Epithelial cell of proximal tubule (primary cell): ENCODE measurements at regions not wholly inside any gene's neighbourhood (a gene's known extent, or its start where the extent isn't known, plus 50 kb on each side); places are given as distances from the start of the nearest gene placed in this dataset.
A peak's percentile ranks its signal among the peaks of the same experiment; 100 is the strongest.
"Not testable (repeated sequence)": the region's sequence is repeated elsewhere in the genome, so short reads cannot be mapped to it uniquely, and the experiment has no call there.

Experiments
- DNase-seq: peaks from one replicate; pipeline ENCODE4 v3.0.0-alpha.2; 2011; ENCODE audit warnings: low read depth
- H3K4me3 ChIP-seq: 2 replicates; pipeline ENCODE4 v1.5.1; 2011; ENCODE audit warnings: low read depth, mild to moderate bottlenecking, low read length
- CTCF ChIP-seq: conservative IDR thresholded peaks from 2 replicates; pipeline ENCODE4 v1.5.1; 2012; ENCODE audit warnings: low read depth, mild to moderate bottlenecking, low read length

- DNase-seq = no peak
- no peak for TF ChIP-seq CTCF
- H3K4me3 ChIP-seq = no peak overlapping the region
Observed at GRCh38 chr2:215826376-215826775, 187.0 kb downstream of the MREG start.

GRCh38 chr2:215825707-215826106 lies 187.6 kb downstream of the MREG start:
- no peak for DNase-seq
- no peak for TF ChIP-seq CTCF
- H3K4me3 ChIP-seq = no peak overlapping the region

- DNase-seq = not testable (repeated sequence)
Observed at GRCh38 chr2:215821298-215821697, 192.1 kb downstream of the MREG start.

GRCh38 chr2:215819713-215820112 lies 193.6 kb downstream of the MREG start:
- DNase-seq, H3K4me3 ChIP-seq: not testable (repeated sequence)

More at GRCh38 chr2:215821298-215821697, 192.1 kb downstream of the MREG start:
- not testable (repeated sequence) for H3K4me3 ChIP-seq

- TF ChIP-seq CTCF = no peak
- no peak overlapping the region for H3K4me3 ChIP-seq
- peak; percentile 83 for DNase-seq
Observed at GRCh38 chr2:215817046-215817445, 196.3 kb downstream of the MREG start.

- DNase-seq = no peak
- no peak for TF ChIP-seq CTCF
- no peak overlapping the region for H3K4me3 ChIP-seq
Observed at GRCh38 chr2:215816424-215816823, 196.9 kb downstream of the MREG start.

GRCh38 chr2:215815960-215816359 lies 197.4 kb downstream of the MREG start:
- no peak overlapping the region for H3K4me3 ChIP-seq
- TF ChIP-seq CTCF = no peak
- DNase-seq = no peak

GRCh38 chr2:215812966-215813365 lies 200.4 kb downstream of the MREG start:
- no peak overlapping the region for H3K4me3 ChIP-seq
- no peak for TF ChIP-seq CTCF
- DNase-seq = no peak
